ENCODE measurements at regions not wholly inside any gene's neighbourhood (a gene's known extent, or its start where the extent isn't known, plus 50 kb on each side); places are given as distances from the start of the nearest gene placed in this dataset.

GRCh38 chr21:35724156-35724555, 336.2 kb downstream of the SETD4 start:
- no peak overlapping the region for H3K27ac ChIP-seq
- no peak for DNase-seq (ENCODE audit: low spot score in 2 of 2)
- H3K36me3 ChIP-seq, result no peaks in the 10 kb centered on the region
- TF ChIP-seq EP300 (IDR thresholded peaks at IDR 0.05) (no peak), POLR2A (IDR thresholded peaks at IDR 0.05) (no peak), CTCF (IDR thresholded peaks at IDR 0.05) (no peak)
- H3K4me3 ChIP-seq, result no peak overlapping the region
- WGBS, result 91% methylated on average over 4 of the region's 4 CpGs
- H3K27me3 ChIP-seq, result peaks cover 4% of the 10 kb centered on the region
- no peaks in the 10 kb centered on the region for H3K9me3 ChIP-seq
- no peaks in the 10 kb centered on the region for H3K4me1 ChIP-seq

GRCh38 chr21:35721701-35722100, 338.6 kb downstream of the SETD4 start:
- no peaks in the 10 kb centered on the region for H3K4me1 ChIP-seq

GRCh38 chr21:35720208-35720731, 340.1 kb downstream of the SETD4 start:
- Histone ChIP-seq H3K27ac (no peak overlapping the region), H3K27me3 (no peaks in the 10 kb centered on the region), H3K36me3 (no peaks in the 10 kb centered on the region), H3K9me3 (no peaks in the 10 kb centered on the region), H3K4me1 (no peaks in the 10 kb centered on the region), H3K4me3 (no peak overlapping the region)
- no peak for DNase-seq (ENCODE audit: low spot score in 2 of 2)
- WGBS, result 31% methylated on average over 6 of the region's 6 CpGs
- TF ChIP-seq EP300 (IDR thresholded peaks at IDR 0.05) (no peak), CTCF (IDR thresholded peaks at IDR 0.05) (no peak), POLR2AphosphoS5 (IDR thresholded peaks at IDR 0.05) (no peak), POLR2A (IDR thresholded peaks at IDR 0.05) (no peak)

More at GRCh38 chr21:35721701-35722100, 338.6 kb downstream of the SETD4 start:
- TF ChIP-seq POLR2AphosphoS5 (IDR thresholded peaks at IDR 0.05) (no peak), EP300 (IDR thresholded peaks at IDR 0.05) (no peak), CTCF (IDR thresholded peaks at IDR 0.05) (no peak), POLR2A (IDR thresholded peaks at IDR 0.05) (no peak)
- Histone ChIP-seq H3K9me3 (no peaks in the 10 kb centered on the region), H3K27ac (no peak overlapping the region), H3K36me3 (no peaks in the 10 kb centered on the region), H3K4me3 (no peak overlapping the region), H3K27me3 (peaks cover 4% of the 10 kb centered on the region)
- DNase-seq (ENCODE audit: low spot score in 2 of 2), result no peak
- WGBS, result 61% methylated on average over 4 of the region's 4 CpGs

DNA sequence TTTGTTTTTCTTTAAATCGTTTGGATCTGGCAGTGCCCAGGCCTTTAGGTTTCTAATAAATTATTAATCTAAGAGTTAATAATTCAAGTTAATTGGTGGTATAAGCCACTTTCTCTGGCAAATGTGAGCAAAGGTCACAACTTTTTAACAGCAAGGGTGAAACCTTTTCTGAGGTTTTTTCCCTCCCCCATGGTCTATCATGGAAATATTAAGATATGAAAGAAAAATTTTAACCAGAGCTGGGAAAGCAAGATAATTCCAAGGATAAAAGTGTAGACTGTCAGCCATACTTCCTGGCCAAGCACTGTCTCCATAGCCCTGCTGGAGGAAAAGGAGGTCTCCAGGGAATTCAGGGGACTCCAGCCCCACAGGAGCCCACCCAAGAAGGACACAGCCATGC, 341.2 kb downstream of the SETD4 start:
- no peaks in the 10 kb centered on the region for H3K9me3 ChIP-seq
- no peak overlapping the region for H3K4me3 ChIP-seq
- no peaks in the 10 kb centered on the region for H3K4me1 ChIP-seq
- no peaks in the 10 kb centered on the region for H3K36me3 ChIP-seq
- 72% methylated on average over 1 of the region's 1 CpG for WGBS
- H3K27me3 ChIP-seq, result no peaks in the 10 kb centered on the region
- TF ChIP-seq EP300 (IDR thresholded peaks at IDR 0.05) (no peak), CTCF (IDR thresholded peaks at IDR 0.05) (no peak), POLR2AphosphoS5 (IDR thresholded peaks at IDR 0.05) (no peak), POLR2A (IDR thresholded peaks at IDR 0.05) (no peak)
- H3K27ac ChIP-seq, result no peak overlapping the region
- no peak for DNase-seq (ENCODE audit: low spot score in 2 of 2)

DNA sequence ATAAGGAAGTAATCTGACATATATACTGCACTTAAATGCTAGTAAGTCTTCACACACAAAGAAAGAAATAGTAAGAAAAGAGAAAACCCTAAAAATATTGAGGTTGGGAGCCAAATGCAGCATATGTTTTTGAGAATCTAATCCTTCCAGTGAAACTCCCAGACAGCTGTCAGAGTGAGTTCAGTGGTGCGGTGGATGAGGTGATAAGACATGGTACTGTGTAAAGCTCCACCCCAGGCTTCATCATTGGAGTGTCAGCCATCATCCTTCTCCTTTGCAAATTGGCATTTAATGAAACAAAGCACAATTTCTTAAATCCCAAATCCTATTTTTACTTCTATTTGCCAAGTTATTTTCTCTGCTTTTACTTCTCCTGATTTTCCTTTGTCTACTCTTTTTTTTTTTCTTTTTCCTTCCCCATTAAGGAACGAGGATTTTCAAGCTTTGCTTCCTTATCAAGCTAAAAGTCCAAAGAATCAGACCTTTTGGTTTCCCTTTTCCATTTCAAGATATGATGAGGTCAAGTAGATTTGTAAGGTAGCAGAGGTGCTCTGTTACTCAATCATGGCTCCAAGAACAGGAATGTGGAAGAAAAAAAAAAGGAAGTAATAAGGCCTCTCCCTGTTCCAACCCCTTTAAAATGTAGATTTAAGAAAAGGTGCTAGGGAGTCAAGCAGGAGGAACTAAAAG, 343.3 kb downstream of the SETD4 start:
- TF ChIP-seq POLR2A (IDR thresholded peaks at IDR 0.05) (no peak), CTCF (IDR thresholded peaks at IDR 0.05) (no peak), EP300 (IDR thresholded peaks at IDR 0.05) (no peak), POLR2AphosphoS5 (IDR thresholded peaks at IDR 0.05) (no peak)
- H3K9me3 ChIP-seq, result no peaks in the 10 kb centered on the region
- no peak for DNase-seq (ENCODE audit: low spot score in 2 of 2)
- no peak overlapping the region for H3K27ac ChIP-seq
- 58% methylated on average over 2 of the region's 2 CpGs for WGBS
- H3K4me1 ChIP-seq, result no peaks in the 10 kb centered on the region
- H3K4me3 ChIP-seq, result no peak overlapping the region
- no peaks in the 10 kb centered on the region for H3K27me3 ChIP-seq
- H3K36me3 ChIP-seq, result no peaks in the 10 kb centered on the region

Measured in suprapubic skin (tissue), 4 donors.